NCI-H2107 treated with DMSO at 0.1 percent for 48 hours (cell line): ENCODE measurements at regions not wholly inside any gene's neighbourhood (a gene's known extent, or its start where the extent isn't known, plus 50 kb on each side); places are given as distances from the start of the nearest gene placed in this dataset.
A peak's percentile ranks its signal among the peaks of the same experiment; 100 is the strongest.
"Not testable (repeated sequence)": the region's sequence is repeated elsewhere in the genome, so short reads cannot be mapped to it uniquely, and the experiment has no call there.

ENCODE experiments used
- DNase-seq: peaks from one replicate; lab custom pipeline; 2025; ENCODE audit not compliant: unreplicated experiment; lab: John Stamatoyannopoulos, UW

GRCh38 chr3:24683633-24684384 is 189.2 kb upstream of the THRB start:
- DNase-seq = peak; percentile 38

- no peak for DNase-seq
Measured at GRCh38 chr3:24684506-24685023, 189.9 kb upstream of the THRB start.

DNA sequence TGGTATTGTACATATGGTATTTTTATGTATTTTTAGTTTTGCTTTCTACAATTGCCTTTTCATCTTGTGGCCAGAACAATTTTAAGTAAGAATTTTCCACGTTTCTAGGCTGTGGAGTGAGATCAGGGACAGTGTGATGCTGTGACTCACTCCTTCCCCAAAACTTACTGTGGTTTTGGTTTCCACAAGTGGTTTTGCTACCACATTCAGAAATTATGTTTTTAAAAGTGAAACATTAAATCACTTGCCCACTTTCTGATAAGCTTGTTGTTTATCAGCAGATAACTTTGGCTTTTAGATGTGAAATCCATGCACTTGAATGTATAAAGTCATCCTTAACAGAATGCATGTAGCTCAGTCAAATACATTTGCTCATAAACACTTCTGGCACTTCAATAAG is 192.2 kb upstream of the THRB start:
- no peak for DNase-seq

GRCh38 chr3:24687671-24688070 is 193.0 kb upstream of the THRB start:
- no peak for DNase-seq

- no peak for DNase-seq
Measured at GRCh38 chr3:24688446-24689148, 193.9 kb upstream of the THRB start.

GRCh38 chr3:24689353-24689752 is 194.7 kb upstream of the THRB start:
- DNase-seq = no peak

DNA sequence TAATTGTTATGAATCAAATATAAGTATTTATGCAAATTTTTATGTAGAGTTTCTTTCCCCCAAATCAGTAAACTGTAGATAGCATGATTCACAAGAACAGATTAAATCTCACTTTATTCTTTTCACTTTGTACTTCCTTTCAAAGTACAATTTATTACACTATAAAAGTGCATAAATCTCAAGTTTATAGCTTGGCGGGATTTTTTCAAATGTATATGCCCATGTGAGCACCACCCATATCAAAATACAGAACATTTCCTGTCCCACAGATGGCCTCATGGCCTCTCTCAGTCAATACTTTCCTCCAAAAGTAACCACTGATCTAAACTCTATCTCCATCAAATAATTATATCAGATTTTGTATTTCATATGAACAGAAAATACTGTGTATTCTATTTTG is 196.1 kb upstream of the THRB start:
- no peak for DNase-seq

DNA sequence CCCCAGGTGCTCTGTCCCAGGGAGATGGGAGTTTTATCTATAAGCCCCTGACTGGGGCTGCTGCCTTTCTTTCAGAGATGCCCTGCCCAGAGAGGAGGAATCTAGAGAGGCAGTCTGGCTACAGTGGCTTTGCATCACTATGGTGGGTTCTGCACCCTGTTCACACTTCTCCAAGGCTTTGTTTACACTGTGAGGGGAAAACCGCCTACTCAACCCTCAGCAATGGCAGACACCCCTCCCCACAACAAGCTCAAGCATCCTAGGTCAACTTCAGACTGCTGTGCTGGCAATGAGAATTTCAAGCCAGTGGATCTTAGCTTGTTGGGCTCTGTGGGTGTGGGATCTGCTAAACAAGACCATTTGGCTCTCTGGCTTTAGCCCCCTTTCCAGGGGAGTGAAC is 204.4 kb upstream of the THRB start:
- DNase-seq = not testable (repeated sequence)

GRCh38 chr3:24704496-24704895 is 209.8 kb upstream of the THRB start:
- no peak for DNase-seq

DNA sequence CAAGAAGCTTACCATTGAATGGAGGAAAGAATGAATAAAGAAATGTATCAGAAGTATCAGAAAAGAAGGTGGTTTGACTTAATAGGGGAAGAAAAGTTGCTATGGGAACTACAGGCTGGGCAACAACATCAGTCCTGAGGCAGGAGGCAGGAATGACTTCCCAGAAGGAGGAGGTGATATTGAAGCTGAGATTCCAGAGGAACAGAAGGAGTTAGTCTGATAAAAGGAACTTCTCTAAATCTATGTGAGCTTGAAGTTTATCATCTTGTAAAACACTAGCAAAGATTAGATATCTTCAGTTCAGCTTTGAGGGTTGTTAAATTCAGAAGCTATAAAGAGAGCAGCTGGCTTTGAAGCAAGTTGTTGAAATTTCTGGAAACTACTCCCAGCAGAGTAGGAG is 213.3 kb upstream of the THRB start:
- no peak for DNase-seq

- DNase-seq = no peak
Measured at GRCh38 chr3:24709956-24710355, 215.3 kb upstream of the THRB start.

DNA sequence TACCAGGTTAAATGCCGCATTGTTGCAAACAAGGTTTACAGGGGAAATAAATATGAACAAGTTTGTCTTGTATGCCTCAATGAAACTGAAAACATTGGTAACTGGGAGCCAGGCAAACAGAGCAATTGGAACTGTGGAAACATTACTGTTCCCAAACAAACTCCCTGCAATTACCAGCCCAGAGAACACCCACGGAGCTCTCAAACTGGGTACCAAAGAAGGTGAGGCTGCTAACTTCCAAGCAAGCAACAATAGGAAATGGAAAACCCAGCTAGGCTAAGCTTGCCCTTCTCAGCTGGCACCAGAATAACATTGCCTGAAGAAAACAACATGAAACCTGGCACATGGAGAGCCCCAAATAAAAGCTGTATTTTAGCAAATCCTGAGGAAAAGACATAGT is 218.9 kb upstream of the THRB start:
- peak; percentile 62 for DNase-seq

DNA sequence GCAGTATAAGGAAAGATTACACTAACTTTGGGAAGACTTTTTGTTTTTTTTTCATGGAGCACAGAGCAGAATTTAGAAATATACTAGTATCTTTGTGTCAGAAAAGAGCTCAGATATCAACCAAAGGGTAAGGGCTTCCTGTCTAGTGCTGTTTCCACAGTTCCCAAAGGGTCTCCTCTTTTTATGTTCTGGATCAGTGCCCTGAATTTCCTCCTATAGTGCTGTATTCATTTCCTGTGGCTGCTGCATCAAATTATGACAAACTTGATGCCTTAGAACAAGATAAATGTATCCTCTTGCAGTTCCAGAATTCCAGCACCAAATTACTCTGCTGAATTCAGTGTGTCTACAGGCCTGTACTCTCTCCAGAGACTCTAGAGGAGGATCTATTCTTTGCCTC is 219.8 kb upstream of the THRB start:
- no peak for DNase-seq

DNA sequence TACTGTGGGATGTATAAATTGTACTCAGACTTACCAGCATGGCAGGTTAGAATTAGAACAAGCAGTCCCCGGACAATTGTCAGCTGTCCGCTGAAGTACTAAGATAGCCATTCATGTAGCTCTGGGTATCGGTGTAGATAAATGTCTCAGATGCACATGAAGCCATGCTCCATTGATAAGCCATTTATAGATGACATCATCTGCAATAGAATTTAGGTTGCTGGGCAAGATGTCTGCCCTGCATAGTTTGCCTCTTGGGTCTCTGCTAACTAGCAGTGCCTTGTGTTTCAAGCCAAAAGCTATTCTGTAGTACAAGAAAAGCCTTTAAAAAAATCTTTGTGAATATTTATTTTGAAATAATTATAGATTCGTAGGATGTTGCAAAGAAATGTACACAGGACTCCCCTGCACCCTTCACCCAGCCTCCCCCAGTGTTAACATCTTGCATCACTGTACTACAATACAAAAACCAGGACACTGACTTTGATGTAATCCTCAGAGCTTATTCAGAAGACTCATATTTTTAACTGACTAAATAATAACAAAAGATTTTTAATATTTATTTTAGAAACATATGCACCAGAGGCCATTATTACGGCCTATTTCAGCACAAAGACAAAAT is 220.6 kb upstream of the THRB start:
- no peak for DNase-seq

DNA sequence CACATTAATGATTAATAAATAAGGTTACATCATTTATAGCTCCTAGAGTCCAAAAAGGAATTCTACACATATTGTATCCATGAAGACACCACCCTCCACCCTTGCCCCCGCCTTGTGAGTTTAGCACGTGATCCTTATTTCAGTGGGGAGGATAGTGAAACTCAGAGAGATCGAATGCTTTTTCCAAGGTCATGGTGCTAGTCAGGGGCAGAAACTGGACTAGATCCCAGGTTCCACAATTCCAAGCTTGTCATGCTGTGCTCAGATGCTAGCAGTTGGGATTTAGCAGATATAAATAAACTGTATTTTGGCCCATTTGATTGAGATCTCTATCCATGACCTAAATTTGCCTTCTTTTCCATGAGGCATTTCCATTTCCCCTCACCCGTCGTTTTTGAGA is 227.4 kb upstream of the THRB start:
- DNase-seq = no peak

DNA sequence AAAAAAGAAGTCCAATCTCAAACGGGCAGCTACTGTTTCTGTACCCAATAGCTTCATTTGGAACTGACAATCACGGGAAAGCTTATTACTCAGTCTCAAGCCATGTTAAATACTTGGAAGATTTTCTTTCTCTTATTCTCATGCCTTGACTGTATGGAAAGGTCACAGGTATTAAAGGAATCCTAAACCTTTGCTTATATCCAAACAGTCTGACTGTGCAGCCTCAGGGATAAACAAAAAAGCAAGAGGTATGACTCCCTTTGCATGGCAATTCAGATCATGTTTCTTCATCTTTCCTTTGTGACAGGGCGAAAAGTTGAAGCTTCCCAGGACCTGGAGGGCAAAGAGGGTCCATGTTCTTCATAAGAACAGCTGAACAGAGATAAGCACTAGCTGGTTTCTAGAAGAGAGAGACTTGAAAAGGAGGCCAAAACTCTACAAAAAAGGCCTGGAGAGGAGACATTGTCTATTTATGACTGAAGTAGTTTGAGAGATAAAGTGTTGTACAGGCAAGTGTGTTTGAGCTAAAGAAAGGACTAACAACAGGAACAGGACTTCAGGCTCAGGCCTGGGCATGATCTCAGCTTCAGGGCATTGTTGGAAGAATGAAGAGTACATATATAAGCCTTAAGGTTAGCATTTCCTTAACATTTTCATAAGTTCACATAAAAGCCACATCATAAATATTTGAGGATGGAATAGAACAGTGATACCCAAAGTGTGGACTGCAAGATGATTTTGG is 231.0 kb upstream of the THRB start:
- no peak for DNase-seq

GRCh38 chr3:24726423-24726822 is 231.8 kb upstream of the THRB start:
- DNase-seq = no peak

GRCh38 chr3:24730173-24730572 is 235.5 kb upstream of the THRB start:
- DNase-seq = no peak

GRCh38 chr3:24734019-24734418 is 239.4 kb upstream of the THRB start:
- DNase-seq = no peak

- DNase-seq = no peak
Measured at GRCh38 chr3:24736701-24737100, 242.1 kb upstream of the THRB start.

DNA sequence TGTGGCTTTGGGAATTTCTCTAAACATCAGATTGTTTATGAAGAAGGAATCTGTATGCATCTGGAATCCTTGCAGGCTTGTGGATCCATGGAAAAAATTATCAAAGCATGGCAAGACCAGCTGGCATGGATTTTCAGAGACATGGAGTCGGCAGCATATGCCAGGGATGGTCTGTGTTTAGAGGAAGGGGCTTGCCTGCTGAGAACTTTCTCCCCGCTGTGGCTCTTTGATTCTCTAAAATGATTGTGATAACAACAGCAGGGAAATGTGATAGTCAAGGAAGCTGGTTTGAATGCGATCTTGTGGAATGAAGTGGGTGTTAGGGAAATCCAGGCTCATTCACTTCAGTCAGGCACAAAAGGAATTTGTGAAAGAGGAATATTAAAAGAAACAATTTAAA is 245.7 kb upstream of the THRB start:
- peak; percentile 13 for DNase-seq
